ENCODE measurements at regions not wholly inside any gene's neighbourhood (a gene's known extent, or its start where the extent isn't known, plus 50 kb on each side); places are given as distances from the start of the nearest gene placed in this dataset.

DNA sequence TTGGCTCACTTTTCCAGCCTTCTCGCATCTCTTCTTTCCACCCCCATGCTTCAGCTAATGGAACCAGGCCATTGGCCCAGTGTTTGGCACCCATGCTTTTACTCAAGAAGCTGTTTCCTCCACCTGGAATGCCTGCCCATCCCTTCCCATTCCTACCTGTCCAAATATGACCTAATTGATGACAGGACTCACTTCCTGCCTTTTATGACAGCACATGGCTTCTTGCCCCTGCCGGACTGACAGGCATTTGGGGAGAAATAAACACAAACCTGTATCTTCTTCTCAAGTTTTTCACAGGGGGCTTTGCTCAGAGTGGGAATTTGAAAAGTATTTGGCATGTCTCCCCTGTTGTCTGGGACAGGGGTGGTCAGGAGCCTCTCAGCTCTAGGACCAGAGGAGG lies 120.1 kb downstream of the ABHD5 start:
- Histone ChIP-seq H4K91ac (ENCODE audit: low read depth, low read length, poor library complexity) (no peak overlapping the region), H3K14ac (ENCODE audit: low read length) (no peak overlapping the region), H3K9ac (ENCODE audit: low read depth, low read length, poor library complexity) (no peak overlapping the region), H3K23ac (ENCODE audit: low read depth, low read length, poor library complexity) (no peak overlapping the region), H3K36me3 (replicated peaks in 1 of 2; ENCODE audit: control insufficient read depth in 2 of 2, insufficient read depth in 2 of 2, low read length in 2 of 2) (no peaks in the 10 kb centered on the region), H3K27ac (replicated peaks; ENCODE audit: low read length) (no peak overlapping the region), H4K8ac (ENCODE audit: low read depth, low read length) (no peak overlapping the region), H3K9me3 (replicated peaks in 1 of 2; ENCODE audit: control insufficient read depth in 2 of 2, insufficient read depth in 1 of 2, low read depth in 1 of 2, low read length in 2 of 2) (no peaks in the 10 kb centered on the region), H2BK5ac (ENCODE audit: low read length) (no peak overlapping the region), H2AK5ac (ENCODE audit: low read depth, low read length) (no peak overlapping the region), H2BK120ac (ENCODE audit: low read depth, low read length) (no peak overlapping the region), H3K27me3 (ENCODE audit: control insufficient read depth in 3 of 3, insufficient read depth in 3 of 3, low read depth in 1 of 3, low read length in 3 of 3) (no peaks in the 10 kb centered on the region), H2AFZ (ENCODE audit: low read length) (no peak overlapping the region), H3K79me1 (ENCODE audit: low read depth, low read length) (no peaks in the 10 kb centered on the region), H3K4ac (ENCODE audit: low read length) (no peak overlapping the region), H3K4me3 (ENCODE audit: low read length in 2 of 2) (no peak overlapping the region), H3K4me2 (ENCODE audit: insufficient read depth, low read length, poor library complexity, severe bottlenecking) (no peak overlapping the region), H3K4me1 (ENCODE audit: control insufficient read depth in 2 of 2, insufficient read depth in 1 of 2, low read depth in 1 of 2, low read length in 2 of 2) (no peaks in the 10 kb centered on the region), H2BK15ac (ENCODE audit: low read length) (no peak overlapping the region), H3K18ac (ENCODE audit: low read length) (no peak overlapping the region), H2BK12ac (ENCODE audit: low read length) (no peak overlapping the region)
- DNase-seq (ENCODE audit: low spot score): no peak
- no CpG with 5 or more reads among the region's 2 CpGs for WGBS, 2 donors (ENCODE audit: extremely low coverage in 2 of 2, insufficient read length in 2 of 2, insufficient replicate concordance in 1 of 2)

DNA sequence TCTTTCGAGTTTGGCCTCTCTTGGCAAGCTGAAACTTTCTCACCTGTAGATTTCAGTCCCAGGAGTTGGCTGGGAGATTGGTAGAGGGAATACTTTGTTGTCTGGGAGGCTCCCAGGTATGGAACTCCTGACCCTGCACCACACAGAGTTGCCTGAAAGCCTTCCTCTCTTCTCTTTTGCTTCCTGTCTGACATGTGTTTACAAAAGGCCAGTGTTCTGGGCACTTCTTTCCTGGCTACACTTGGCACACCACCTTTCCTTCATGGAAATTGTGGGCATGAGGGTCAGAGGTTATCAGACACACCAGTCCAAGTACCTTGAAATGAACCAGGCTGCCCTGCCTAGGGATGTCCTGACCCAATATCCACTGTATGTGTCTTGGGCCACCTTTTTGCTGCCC lies 123.7 kb downstream of the ABHD5 start:
- Histone ChIP-seq H2AFZ (ENCODE audit: low read length) (no peak overlapping the region), H2BK5ac (ENCODE audit: low read length) (no peak overlapping the region), H2AK5ac (ENCODE audit: low read depth, low read length) (no peak overlapping the region), H4K8ac (ENCODE audit: low read depth, low read length) (no peak overlapping the region), H3K36me3 (replicated peaks in 1 of 2; ENCODE audit: control insufficient read depth in 2 of 2, insufficient read depth in 2 of 2, low read length in 2 of 2) (no peaks in the 10 kb centered on the region), H3K27ac (replicated peaks; ENCODE audit: low read length) (no peak overlapping the region), H3K4me2 (ENCODE audit: insufficient read depth, low read length, poor library complexity, severe bottlenecking) (no peak overlapping the region), H3K4me1 (ENCODE audit: control insufficient read depth in 2 of 2, insufficient read depth in 1 of 2, low read depth in 1 of 2, low read length in 2 of 2) (no peaks in the 10 kb centered on the region), H3K14ac (ENCODE audit: low read length) (no peak overlapping the region), H3K9me3 (replicated peaks in 1 of 2; ENCODE audit: control insufficient read depth in 2 of 2, insufficient read depth in 1 of 2, low read depth in 1 of 2, low read length in 2 of 2) (no peaks in the 10 kb centered on the region), H2BK120ac (ENCODE audit: low read depth, low read length) (no peak overlapping the region), H2BK15ac (ENCODE audit: low read length) (no peak overlapping the region), H2BK12ac (ENCODE audit: low read length) (no peak overlapping the region), H3K27me3 (ENCODE audit: control insufficient read depth in 3 of 3, insufficient read depth in 3 of 3, low read depth in 1 of 3, low read length in 3 of 3) (no peaks in the 10 kb centered on the region), H3K23ac (ENCODE audit: low read depth, low read length, poor library complexity) (no peak overlapping the region), H3K4me3 (ENCODE audit: low read length in 2 of 2) (no peak overlapping the region), H3K9ac (ENCODE audit: low read depth, low read length, poor library complexity) (no peak overlapping the region), H3K4ac (ENCODE audit: low read length) (no peak overlapping the region), H4K91ac (ENCODE audit: low read depth, low read length, poor library complexity) (no peak overlapping the region), H3K79me1 (ENCODE audit: low read depth, low read length) (no peaks in the 10 kb centered on the region), H3K18ac (ENCODE audit: low read length) (no peak overlapping the region)
- no peak for DNase-seq (ENCODE audit: low spot score)
- WGBS, 2 donors (ENCODE audit: extremely low coverage in 2 of 2, insufficient read length in 2 of 2, insufficient replicate concordance in 1 of 2): no CpG with 5 or more reads among the region's 1 CpG

DNA sequence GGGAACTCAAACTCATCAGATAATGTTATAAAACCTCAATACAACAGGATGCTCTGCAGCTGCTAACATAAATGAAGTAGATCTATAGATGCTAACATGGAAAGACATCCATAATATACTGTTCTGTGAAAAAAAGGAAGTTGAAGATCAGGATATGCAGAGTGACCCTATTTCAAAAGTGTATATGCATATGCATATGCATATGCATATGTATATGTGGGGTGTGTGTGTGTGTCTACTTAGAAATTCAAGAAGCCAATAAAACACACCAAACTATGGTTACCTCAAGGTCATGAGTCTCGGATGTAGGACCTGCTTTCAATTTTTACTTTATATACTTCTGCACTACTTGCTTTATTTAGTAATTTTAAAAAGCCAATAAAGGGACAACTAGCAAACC lies 125.6 kb downstream of the ABHD5 start:
- no peak overlapping the region for H3K23ac ChIP-seq (ENCODE audit: low read depth, low read length, poor library complexity)
- no peak overlapping the region for H2BK12ac ChIP-seq (ENCODE audit: low read length)
- no peaks in the 10 kb centered on the region for H3K79me1 ChIP-seq (ENCODE audit: low read depth, low read length)
- no peaks in the 10 kb centered on the region for H3K27me3 ChIP-seq (ENCODE audit: control insufficient read depth in 3 of 3, insufficient read depth in 3 of 3, low read depth in 1 of 3, low read length in 3 of 3)
- no peak overlapping the region for H3K9ac ChIP-seq (ENCODE audit: low read depth, low read length, poor library complexity)
- no peaks in the 10 kb centered on the region for H3K4me1 ChIP-seq (ENCODE audit: control insufficient read depth in 2 of 2, insufficient read depth in 1 of 2, low read depth in 1 of 2, low read length in 2 of 2)
- H3K36me3 ChIP-seq (replicated peaks in 1 of 2; ENCODE audit: control insufficient read depth in 2 of 2, insufficient read depth in 2 of 2, low read length in 2 of 2): no peaks in the 10 kb centered on the region
- H4K8ac ChIP-seq (ENCODE audit: low read depth, low read length): no peak overlapping the region
- H3K18ac ChIP-seq (ENCODE audit: low read length): no peak overlapping the region
- H3K4me3 ChIP-seq (ENCODE audit: low read length in 2 of 2): no peak overlapping the region
- H3K9me3 ChIP-seq (replicated peaks in 1 of 2; ENCODE audit: control insufficient read depth in 2 of 2, insufficient read depth in 1 of 2, low read depth in 1 of 2, low read length in 2 of 2): no peaks in the 10 kb centered on the region
- H2BK120ac ChIP-seq (ENCODE audit: low read depth, low read length): no peak overlapping the region
- no peak overlapping the region for H2BK5ac ChIP-seq (ENCODE audit: low read length)
- no peak overlapping the region for H4K91ac ChIP-seq (ENCODE audit: low read depth, low read length, poor library complexity)
- no peak overlapping the region for H3K27ac ChIP-seq (replicated peaks; ENCODE audit: low read length)
- H3K4me2 ChIP-seq (ENCODE audit: insufficient read depth, low read length, poor library complexity, severe bottlenecking): no peak overlapping the region
- no peak overlapping the region for H2AK5ac ChIP-seq (ENCODE audit: low read depth, low read length)
- H2AFZ ChIP-seq (ENCODE audit: low read length): no peak overlapping the region
- H3K4ac ChIP-seq (ENCODE audit: low read length): no peak overlapping the region
- no peak overlapping the region for H2BK15ac ChIP-seq (ENCODE audit: low read length)
- WGBS, 2 donors (ENCODE audit: extremely low coverage in 2 of 2, insufficient read length in 2 of 2, insufficient replicate concordance in 1 of 2): no CpG with 5 or more reads among the region's 1 CpG
- no peak for DNase-seq (ENCODE audit: low spot score)
- H3K14ac ChIP-seq (ENCODE audit: low read length): no peak overlapping the region

DNA sequence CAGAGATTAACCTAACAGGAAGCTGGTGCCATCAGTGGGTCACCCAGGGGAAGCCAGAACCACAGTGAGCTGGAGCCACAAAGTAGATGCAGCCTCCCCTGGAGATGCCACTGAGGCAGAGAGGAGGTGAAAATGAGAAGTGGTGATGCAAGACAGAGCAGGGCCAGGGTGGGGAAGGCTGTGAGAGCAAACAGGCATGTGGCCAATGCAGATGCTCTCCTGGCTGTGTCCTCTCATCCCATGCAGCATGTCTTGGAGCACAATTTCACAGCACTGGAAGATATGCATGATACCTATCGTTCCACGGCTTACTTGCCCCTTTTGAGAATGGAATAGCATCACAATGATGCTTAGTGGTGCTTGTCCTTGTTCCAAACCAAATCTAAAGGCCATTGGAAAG lies 126.3 kb downstream of the ABHD5 start:
- no peaks in the 10 kb centered on the region for H3K79me1 ChIP-seq (ENCODE audit: low read depth, low read length)
- no peak overlapping the region for H2BK120ac ChIP-seq (ENCODE audit: low read depth, low read length)
- no peak overlapping the region for H3K23ac ChIP-seq (ENCODE audit: low read depth, low read length, poor library complexity)
- no peak overlapping the region for H2AK5ac ChIP-seq (ENCODE audit: low read depth, low read length)
- DNase-seq (ENCODE audit: low spot score): no peak
- no peak overlapping the region for H3K4ac ChIP-seq (ENCODE audit: low read length)
- no peaks in the 10 kb centered on the region for H3K9me3 ChIP-seq (replicated peaks in 1 of 2; ENCODE audit: control insufficient read depth in 2 of 2, insufficient read depth in 1 of 2, low read depth in 1 of 2, low read length in 2 of 2)
- H4K8ac ChIP-seq (ENCODE audit: low read depth, low read length): no peak overlapping the region
- H3K4me3 ChIP-seq (ENCODE audit: low read length in 2 of 2): no peak overlapping the region
- H3K27ac ChIP-seq (replicated peaks; ENCODE audit: low read length): no peak overlapping the region
- WGBS, 2 donors (ENCODE audit: extremely low coverage in 2 of 2, insufficient read length in 2 of 2, insufficient replicate concordance in 1 of 2): no CpG with 5 or more reads among the region's 2 CpGs
- no peak overlapping the region for H2BK12ac ChIP-seq (ENCODE audit: low read length)
- no peak overlapping the region for H3K14ac ChIP-seq (ENCODE audit: low read length)
- no peak overlapping the region for H4K91ac ChIP-seq (ENCODE audit: low read depth, low read length, poor library complexity)
- no peak overlapping the region for H3K9ac ChIP-seq (ENCODE audit: low read depth, low read length, poor library complexity)
- H3K36me3 ChIP-seq (replicated peaks in 1 of 2; ENCODE audit: control insufficient read depth in 2 of 2, insufficient read depth in 2 of 2, low read length in 2 of 2): no peaks in the 10 kb centered on the region
- no peak overlapping the region for H2AFZ ChIP-seq (ENCODE audit: low read length)
- no peak overlapping the region for H3K18ac ChIP-seq (ENCODE audit: low read length)
- H3K4me2 ChIP-seq (ENCODE audit: insufficient read depth, low read length, poor library complexity, severe bottlenecking): no peak overlapping the region
- H2BK15ac ChIP-seq (ENCODE audit: low read length): no peak overlapping the region
- H3K27me3 ChIP-seq (ENCODE audit: control insufficient read depth in 3 of 3, insufficient read depth in 3 of 3, low read depth in 1 of 3, low read length in 3 of 3): no peaks in the 10 kb centered on the region
- H3K4me1 ChIP-seq (ENCODE audit: control insufficient read depth in 2 of 2, insufficient read depth in 1 of 2, low read depth in 1 of 2, low read length in 2 of 2): no peaks in the 10 kb centered on the region
- H2BK5ac ChIP-seq (ENCODE audit: low read length): no peak overlapping the region

Measured in neuronal stem cell (in vitro differentiated cells).